AG04449 (cell line): ENCODE measurements at regions not wholly inside any gene's neighbourhood (a gene's known extent, or its start where the extent isn't known, plus 50 kb on each side); places are given as distances from the start of the nearest gene placed in this dataset.

Experiments used
- CTCF ChIA-PET: fragments of 350-600 bp; formaldehyde crosslinking; extraction: SDS; loops from one replicate; lab custom pipeline; 2021; ENCODE audit warnings: antibody characterized with exemption; lab: Yijun Ruan, JAX
- POLR2A ChIA-PET: fragments of 400-600, 350-600 bp; formaldehyde crosslinking; extraction: SDS; loops from one replicate; lab custom pipeline; 2020; ENCODE audit warnings: antibody characterized with exemption, inconsistent platforms; lab: Yijun Ruan, JAX
- DNase-seq: peaks from one replicate; pipeline ENCODE4 v3.0.0-alpha.2; 2010; ENCODE audit warnings: low read depth, low spot score
- H3K4me3 ChIP-seq: 2 replicates; pipeline ENCODE4 v1.5.1; 2011; ENCODE audit warnings: low read depth, mild to moderate bottlenecking, control low read depth, low read length
- CTCF ChIP-seq: IDR thresholded peaks from one replicate; pipeline ENCODE4 v1.5.1; 2011; ENCODE audit warnings: mild to moderate bottlenecking, moderate library complexity, low read length, control low read depth, inconsistent platforms; ENCODE audit not compliant: insufficient read depth; ENCODE audit errors: missing control alignments

DNA sequence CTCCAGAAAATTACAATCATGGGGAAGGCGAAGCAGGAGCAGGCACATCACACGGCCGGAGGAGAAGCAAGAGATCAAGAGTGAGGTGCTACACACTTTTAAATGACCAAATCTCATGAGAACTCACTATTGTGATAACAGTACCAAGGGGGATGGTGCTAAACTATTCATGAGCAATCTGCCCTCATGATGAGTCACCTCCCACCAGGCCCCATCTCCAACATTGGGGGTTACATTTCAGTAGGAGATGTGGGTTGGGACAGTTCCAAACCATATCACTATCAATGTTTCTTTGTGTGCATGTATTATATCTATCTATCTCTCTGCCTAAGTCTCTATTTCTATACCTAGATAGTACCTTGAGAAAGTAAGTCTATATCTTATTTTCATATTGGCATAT, 724.8 kb downstream of the CDH11 start:
- TF ChIP-seq CTCF: no peak
- ChIA-PET CTCF (no interaction called here), POLR2A (no interaction called here)
- DNase-seq: no peak
- no peak overlapping the region for H3K4me3 ChIP-seq

DNA sequence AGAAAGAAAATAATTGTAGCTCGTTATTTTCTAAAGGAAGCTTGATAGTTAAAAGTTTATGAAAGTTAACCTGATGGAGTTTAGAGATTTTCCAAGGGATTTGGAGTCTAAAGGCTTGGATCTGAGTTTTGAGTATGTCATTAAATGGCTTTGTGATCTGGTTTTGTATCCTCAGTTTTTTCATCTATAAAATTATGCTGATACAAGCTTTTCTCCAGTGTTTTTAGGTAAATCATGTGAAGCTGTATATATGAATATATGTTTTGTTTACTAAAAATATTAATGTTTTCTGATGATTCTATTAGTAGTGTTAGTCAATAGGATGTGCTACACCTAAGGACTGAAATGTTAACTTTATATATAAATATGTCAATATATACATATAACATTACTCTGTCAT, 727.8 kb downstream of the CDH11 start:
- no peak for TF ChIP-seq CTCF
- CTCF ChIA-PET: no interaction called here
- POLR2A ChIA-PET: no interaction called here
- no peak overlapping the region for H3K4me3 ChIP-seq
- no peak for DNase-seq

DNA sequence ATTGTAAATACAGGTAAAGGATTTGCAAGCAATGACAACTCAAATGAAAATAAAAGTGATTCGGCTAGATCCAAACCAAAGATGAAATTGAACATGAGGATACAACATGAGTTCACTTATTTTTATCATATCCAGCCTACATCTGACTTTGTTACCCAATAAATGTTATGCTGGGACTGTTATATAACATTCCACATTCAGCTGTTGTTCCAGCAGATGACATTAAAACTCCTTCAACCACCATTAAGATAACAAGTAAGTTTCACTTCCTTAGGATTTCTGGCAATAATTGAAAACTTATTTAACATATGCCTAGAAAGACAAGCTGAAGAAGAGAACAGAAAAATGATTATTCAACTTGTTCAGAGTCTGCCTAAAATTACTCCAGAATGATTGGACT, 729.4 kb downstream of the CDH11 start:
- no peak for TF ChIP-seq CTCF
- no peak overlapping the region for H3K4me3 ChIP-seq
- CTCF ChIA-PET: no interaction called here
- no peak for DNase-seq
- POLR2A ChIA-PET: no interaction called here

DNA sequence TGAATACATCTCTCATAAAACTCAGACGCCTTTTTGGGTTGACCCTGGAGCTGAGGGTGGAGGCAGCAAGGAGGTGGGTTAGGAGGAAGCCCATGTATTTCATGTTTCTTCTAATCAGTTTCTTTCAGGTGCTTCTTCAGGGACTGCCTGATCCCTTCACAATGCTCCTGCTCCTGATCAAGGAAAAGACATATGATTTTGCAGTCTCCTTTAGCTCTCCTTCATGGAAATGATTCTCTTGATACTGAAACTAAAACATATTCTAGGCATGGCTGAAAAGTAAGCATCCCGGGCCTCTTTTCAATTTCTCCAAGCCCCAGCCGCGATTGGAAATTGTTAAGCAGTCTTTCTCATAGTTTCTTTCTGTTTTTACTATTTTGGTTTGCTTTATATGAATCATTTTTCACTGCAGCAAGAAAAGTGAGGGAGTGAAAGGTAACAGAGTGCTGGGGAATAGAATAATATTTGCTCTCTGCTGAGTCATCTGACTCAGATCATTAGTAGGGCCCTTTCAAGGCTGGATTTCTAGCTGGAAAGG, 730.7 kb downstream of the CDH11 start:
- no peak for DNase-seq
- no peak for TF ChIP-seq CTCF
- POLR2A ChIA-PET: no interaction called here
- H3K4me3 ChIP-seq: peak overlapping the region; percentile 28
- CTCF ChIA-PET: no interaction called here

- DNase-seq: no peak
- TF ChIP-seq CTCF: no peak
- CTCF ChIA-PET: no interaction called here
- POLR2A ChIA-PET: no interaction called here
- no peak overlapping the region for H3K4me3 ChIP-seq
These were observed 731.8 kb downstream of the CDH11 start for GRCh38 chr16:64390102-64390501.

- CTCF ChIA-PET: no interaction called here
- no peak for DNase-seq
- POLR2A ChIA-PET: no interaction called here
- TF ChIP-seq CTCF: no peak
- H3K4me3 ChIP-seq: no peak overlapping the region
These were observed 737.2 kb downstream of the CDH11 start for GRCh38 chr16:64384636-64385035.
